ENCODE measurements at regions not wholly inside any gene's neighbourhood (a gene's known extent, or its start where the extent isn't known, plus 50 kb on each side); places are given as distances from the start of the nearest gene placed in this dataset.

DNA sequence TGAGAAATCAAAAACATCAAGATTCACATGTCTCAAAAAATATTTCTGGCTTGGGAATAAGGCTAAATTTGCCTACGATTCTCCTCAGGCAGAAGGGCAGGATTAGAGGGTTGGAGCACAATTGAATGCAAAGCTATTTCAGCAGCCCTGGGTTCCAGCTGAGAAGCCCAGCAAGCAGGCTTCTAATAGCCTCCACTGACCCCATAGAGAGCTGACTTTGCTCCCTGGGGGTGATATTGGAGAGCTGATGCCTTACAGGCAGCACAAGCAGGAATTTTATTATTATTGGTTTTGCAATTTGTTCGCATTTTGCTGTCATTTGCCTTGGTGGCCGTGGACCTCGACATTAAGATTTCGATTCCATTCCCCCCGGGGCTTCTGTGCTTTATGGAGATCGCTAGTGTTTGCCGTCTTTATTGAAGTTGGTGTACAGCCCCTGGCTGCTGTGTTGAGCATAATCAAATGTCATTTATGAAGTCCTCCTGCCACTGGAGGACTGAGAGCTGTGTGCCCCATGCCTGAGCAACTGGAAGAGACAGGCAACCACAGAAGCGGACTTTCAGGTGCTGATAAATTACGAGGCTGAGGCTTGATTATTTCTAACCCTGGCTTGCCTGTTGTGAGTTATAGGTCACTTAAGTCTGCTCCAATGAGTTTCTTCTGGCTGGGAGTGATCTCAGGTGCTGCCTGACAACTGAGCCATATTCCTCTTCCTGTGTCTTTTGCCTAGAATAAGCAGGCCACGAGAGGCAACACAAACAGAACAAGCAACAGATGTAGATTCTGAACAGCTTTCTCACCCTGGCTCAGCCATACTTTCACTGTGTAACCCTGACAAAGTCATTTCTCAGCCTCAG, 518.4 kb upstream of the CAMK1G start:
- Histone ChIP-seq H3K9me3 (ENCODE audit: control insufficient read depth, insufficient read depth, low read depth, low read length) (no peaks in the 10 kb centered on the region), H3K27ac (ENCODE audit: low read length) (no peak overlapping the region), H3K4me3 (ENCODE audit: low read depth in 2 of 2, low read length in 2 of 2) (no peak overlapping the region), H3K36me3 (ENCODE audit: control insufficient read depth, insufficient read depth, low read length) (no peaks in the 10 kb centered on the region), H3K27me3 (ENCODE audit: control insufficient read depth, insufficient read depth, low read length) (no peaks in the 10 kb centered on the region), H3K4me1 (ENCODE audit: control insufficient read depth, insufficient read depth, low read length) (no peaks in the 10 kb centered on the region)
- in situ Hi-C loops (cut with HindIII; ENCODE audit: low pct_unique_long_range_greater_than_20kb, low sequenced_read_pairs) (no loop called here), intact Hi-C loops (cut with micrococcal nuclease; ENCODE audit: unreplicated experiment) (no loop called here)
- ChIA-PET CTCF (no interaction called here), POLR2A (no interaction called here)
- no peak for DNase-seq (ENCODE audit: low read depth, low spot score)
- TF ChIP-seq TCF7L2 (IDR thresholded peaks at IDR 0.05; ENCODE audit: low read depth, low read length) (no peak), SIN3A (IDR thresholded peaks at IDR 0.05; ENCODE audit: borderline replicate concordance, insufficient read depth, low read depth, low read length) (no peak), POLR2AphosphoS5 (IDR thresholded peaks at IDR 0.05; ENCODE audit: low read depth, low read length) (no peak)
- TF ChIP-seq, protein P1, sequence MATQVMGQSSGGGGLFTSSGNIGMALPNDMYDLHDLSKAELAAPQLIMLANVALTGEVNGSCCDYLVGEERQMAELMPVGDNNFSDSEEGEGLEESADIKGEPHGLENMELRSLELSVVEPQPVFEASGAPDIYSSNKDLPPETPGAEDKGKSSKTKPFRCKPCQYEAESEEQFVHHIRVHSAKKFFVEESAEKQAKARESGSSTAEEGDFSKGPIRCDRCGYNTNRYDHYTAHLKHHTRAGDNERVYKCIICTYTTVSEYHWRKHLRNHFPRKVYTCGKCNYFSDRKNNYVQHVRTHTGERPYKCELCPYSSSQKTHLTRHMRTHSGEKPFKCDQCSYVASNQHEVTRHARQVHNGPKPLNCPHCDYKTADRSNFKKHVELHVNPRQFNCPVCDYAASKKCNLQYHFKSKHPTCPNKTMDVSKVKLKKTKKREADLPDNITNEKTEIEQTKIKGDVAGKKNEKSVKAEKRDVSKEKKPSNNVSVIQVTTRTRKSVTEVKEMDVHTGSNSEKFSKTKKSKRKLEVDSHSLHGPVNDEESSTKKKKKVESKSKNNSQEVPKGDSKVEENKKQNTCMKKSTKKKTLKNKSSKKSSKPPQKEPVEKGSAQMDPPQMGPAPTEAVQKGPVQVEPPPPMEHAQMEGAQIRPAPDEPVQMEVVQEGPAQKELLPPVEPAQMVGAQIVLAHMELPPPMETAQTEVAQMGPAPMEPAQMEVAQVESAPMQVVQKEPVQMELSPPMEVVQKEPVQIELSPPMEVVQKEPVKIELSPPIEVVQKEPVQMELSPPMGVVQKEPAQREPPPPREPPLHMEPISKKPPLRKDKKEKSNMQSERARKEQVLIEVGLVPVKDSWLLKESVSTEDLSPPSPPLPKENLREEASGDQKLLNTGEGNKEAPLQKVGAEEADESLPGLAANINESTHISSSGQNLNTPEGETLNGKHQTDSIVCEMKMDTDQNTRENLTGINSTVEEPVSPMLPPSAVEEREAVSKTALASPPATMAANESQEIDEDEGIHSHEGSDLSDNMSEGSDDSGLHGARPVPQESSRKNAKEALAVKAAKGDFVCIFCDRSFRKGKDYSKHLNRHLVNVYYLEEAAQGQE (IDR thresholded peaks at IDR 0.05; ENCODE audit: insufficient read depth in 1 of 2, low read depth in 2 of 2, low read length in 1 of 2) = no peak
- TF ChIP-seq, protein P2, sequence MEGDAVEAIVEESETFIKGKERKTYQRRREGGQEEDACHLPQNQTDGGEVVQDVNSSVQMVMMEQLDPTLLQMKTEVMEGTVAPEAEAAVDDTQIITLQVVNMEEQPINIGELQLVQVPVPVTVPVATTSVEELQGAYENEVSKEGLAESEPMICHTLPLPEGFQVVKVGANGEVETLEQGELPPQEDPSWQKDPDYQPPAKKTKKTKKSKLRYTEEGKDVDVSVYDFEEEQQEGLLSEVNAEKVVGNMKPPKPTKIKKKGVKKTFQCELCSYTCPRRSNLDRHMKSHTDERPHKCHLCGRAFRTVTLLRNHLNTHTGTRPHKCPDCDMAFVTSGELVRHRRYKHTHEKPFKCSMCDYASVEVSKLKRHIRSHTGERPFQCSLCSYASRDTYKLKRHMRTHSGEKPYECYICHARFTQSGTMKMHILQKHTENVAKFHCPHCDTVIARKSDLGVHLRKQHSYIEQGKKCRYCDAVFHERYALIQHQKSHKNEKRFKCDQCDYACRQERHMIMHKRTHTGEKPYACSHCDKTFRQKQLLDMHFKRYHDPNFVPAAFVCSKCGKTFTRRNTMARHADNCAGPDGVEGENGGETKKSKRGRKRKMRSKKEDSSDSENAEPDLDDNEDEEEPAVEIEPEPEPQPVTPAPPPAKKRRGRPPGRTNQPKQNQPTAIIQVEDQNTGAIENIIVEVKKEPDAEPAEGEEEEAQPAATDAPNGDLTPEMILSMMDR (IDR thresholded peaks at IDR 0.05) = no peak
- no peak for ATAC-seq
- no TSS peak for BruUV-seq (replicated peaks)

DNA sequence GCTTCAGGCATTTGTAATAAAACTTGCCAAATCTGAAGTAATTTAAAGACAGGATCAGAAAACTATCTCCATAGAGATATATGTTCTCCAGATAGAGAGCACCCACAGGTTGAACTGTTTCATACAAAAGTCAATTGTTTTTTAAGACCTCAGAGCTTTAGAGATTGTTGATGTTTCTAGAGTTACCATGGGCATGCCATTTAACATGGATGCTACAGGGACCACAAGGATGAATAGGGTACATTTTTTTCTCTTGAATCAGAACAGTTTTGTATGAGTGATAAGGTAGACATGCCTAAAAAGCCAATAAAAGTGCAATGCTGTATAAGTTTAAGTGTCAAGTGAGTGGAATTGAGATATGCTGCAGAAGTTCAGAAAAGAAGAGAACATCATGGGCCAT, 511.0 kb upstream of the CAMK1G start:
- in situ Hi-C loops (cut with HindIII; ENCODE audit: low pct_unique_long_range_greater_than_20kb, low sequenced_read_pairs) = no loop called here
- DNase-seq (ENCODE audit: low read depth, low spot score) (no peak), ATAC-seq (no peak)
- no TSS peak for BruUV-seq (replicated peaks)
- intact Hi-C loops (cut with micrococcal nuclease; ENCODE audit: unreplicated experiment) = no loop called here
- CTCF ChIA-PET = no interaction called here
- TF ChIP-seq SIN3A (IDR thresholded peaks at IDR 0.05; ENCODE audit: borderline replicate concordance, insufficient read depth, low read depth, low read length) (no peak), TCF7L2 (IDR thresholded peaks at IDR 0.05; ENCODE audit: low read depth, low read length) (no peak), POLR2AphosphoS5 (IDR thresholded peaks at IDR 0.05; ENCODE audit: low read depth, low read length) (no peak)
- TF ChIP-seq, protein P2 (IDR thresholded peaks at IDR 0.05) = no peak
- TF ChIP-seq, protein P1 (IDR thresholded peaks at IDR 0.05; ENCODE audit: insufficient read depth in 1 of 2, low read depth in 2 of 2, low read length in 1 of 2) = no peak
- H3K4me3 ChIP-seq (ENCODE audit: low read depth in 2 of 2, low read length in 2 of 2) = no peak overlapping the region
- H3K9me3 ChIP-seq (ENCODE audit: control insufficient read depth, insufficient read depth, low read depth, low read length) = no peaks in the 10 kb centered on the region
- H3K27ac ChIP-seq (ENCODE audit: low read length) = no peak overlapping the region
- POLR2A ChIA-PET = no interaction called here
- H3K27me3 ChIP-seq (ENCODE audit: control insufficient read depth, insufficient read depth, low read length) = no peaks in the 10 kb centered on the region
- H3K4me1 ChIP-seq (ENCODE audit: control insufficient read depth, insufficient read depth, low read length) = no peaks in the 10 kb centered on the region
- H3K36me3 ChIP-seq (ENCODE audit: control insufficient read depth, insufficient read depth, low read length) = no peaks in the 10 kb centered on the region
